K562 (cell line): ENCODE measurements at regions not wholly inside any gene's neighbourhood (a gene's known extent, or its start where the extent isn't known, plus 50 kb on each side); places are given as distances from the start of the nearest gene placed in this dataset.

ENCODE experiments used
- ATAC-seq: fragments of 200-7000 bp; cut with Tn5 transposase; 3 replicates; pipeline ENCODE4 v1.9.1; 2020; ENCODE audit warnings: moderate library complexity
- BruUV-seq: library from RNA; stranded (reverse); fragments of 400-500 nt; replicated peaks from 2 replicates; lab custom pipeline; 2021; lab: Mats Ljungman, UMichigan
- CTCF ChIA-PET: fragments of 300-600 bp; formaldehyde crosslinking; extraction: SDS; loops from one replicate; lab custom pipeline; 2021; ENCODE audit warnings: low intra/inter-chr PET ratio; lab: Yijun Ruan, JAX
- POLR2A ChIA-PET: fragments of 300-600, 350-650 bp; sonication (Branson Sonifier 250); formaldehyde crosslinking; extraction: SDS; loops from one replicate; lab custom pipeline; 2021; ENCODE audit warnings: antibody characterized with exemption, inconsistent platforms; lab: Yijun Ruan, JAX
- DNase-seq, 4 experiments: peaks; one replicate each; pipeline versions ENCODE4 v3.0.0 to v3.0.0-alpha.2; 2011 to 2018; ENCODE audit warnings: low spot score in 3 of 4, mixed read lengths in 3 of 4; ENCODE audit errors: extremely low read depth in 1 of 4
- FAIRE-seq: peaks from 2 replicates; lab custom pipeline; 2011; peaks lifted over from hg19 to GRCh38; lab: Jason Lieb, UNC
- H2AFZ ChIP-seq: 2 replicates; pipeline ENCODE4 v1.6.0; 2011; ENCODE audit warnings: low read depth, low read length, control low read depth, inconsistent platforms
- H3K27ac ChIP-seq: fragments of 200-600 bp; 3 replicates; pipeline ENCODE4 v1.8.0; 2011; ENCODE audit warnings: low read depth, mild to moderate bottlenecking, control low read depth, inconsistent platforms, low read length, moderate library complexity, mixed read lengths; ENCODE audit errors: extremely low read depth
- H3K27me3 ChIP-seq, 2 experiments: fragments of 300-600 bp in 1 of 2; 2 replicates in 1 of 2; 3 replicates in 1 of 2; pipeline versions ENCODE4 v1.6.0 to v1.8.0; 2011; ENCODE audit warnings: inconsistent platforms in 2 of 2, low read length in 2 of 2, mild to moderate bottlenecking in 1 of 2, mixed read lengths in 1 of 2, moderate library complexity in 1 of 2; ENCODE audit not compliant: control insufficient read depth in 2 of 2, insufficient read depth in 2 of 2
- H3K36me3 ChIP-seq: fragments of 300-600 bp; 3 replicates; pipeline ENCODE4 v1.8.0; 2011; ENCODE audit warnings: mild to moderate bottlenecking, low read length, inconsistent platforms; ENCODE audit not compliant: control insufficient read depth, insufficient read depth
- H3K4me1 ChIP-seq, 2 experiments: fragments of 200-600 bp in 1 of 2; replicated peaks in 1 of 2; 2 replicates in 1 of 2; 3 replicates in 1 of 2; pipeline versions ENCODE4 v1.5.1 to v1.8.0; 2011; ENCODE audit warnings: inconsistent platforms in 2 of 2, low read length in 2 of 2, mild to moderate bottlenecking in 1 of 2, mixed read lengths in 1 of 2, moderate library complexity in 1 of 2; ENCODE audit not compliant: control insufficient read depth in 2 of 2, insufficient read depth in 2 of 2
- H3K4me2 ChIP-seq: 2 replicates; pipeline ENCODE4 v1.6.1; 2011; ENCODE audit warnings: low read length, control low read depth, inconsistent platforms, mixed read lengths; ENCODE audit not compliant: insufficient read depth
- H3K4me3 ChIP-seq: fragments of 200-600 bp; sonication (generic), shearing (Covaris generic); 2 replicates; pipeline ENCODE4 v1.5.1; 2016; ENCODE audit warnings: control low read depth, inconsistent platforms
- H3K79me2 ChIP-seq: fragments of 200-600 bp; 3 replicates; pipeline ENCODE4 v1.8.0; 2011; ENCODE audit warnings: low read length, inconsistent platforms; ENCODE audit not compliant: control insufficient read depth, insufficient read depth
- H3K9ac ChIP-seq, 2 experiments: 2 replicates each; pipeline versions ENCODE4 v1.6.0 to v1.6.1; 2011; ENCODE audit warnings: low read depth in 2 of 2, low read length in 2 of 2, control low read depth in 1 of 2, inconsistent platforms in 1 of 2, mild to moderate bottlenecking in 1 of 2, mixed read lengths in 1 of 2; ENCODE audit not compliant: insufficient read depth in 1 of 2
- H3K9me1 ChIP-seq: one replicate; pipeline ENCODE4 v1.6.0; 2011; ENCODE audit warnings: inconsistent platforms, mild to moderate bottlenecking, low read length, moderate library complexity; ENCODE audit not compliant: control insufficient read depth, insufficient read depth
- H3K9me3 ChIP-seq: replicated peaks from 2 replicates; pipeline ENCODE4 v1.5.1; 2011; ENCODE audit warnings: low read depth, low read length, inconsistent platforms; ENCODE audit not compliant: control insufficient read depth, insufficient read depth
- H4K20me1 ChIP-seq: replicated peaks from 2 replicates; pipeline ENCODE4 v1.6.1; 2011; ENCODE audit warnings: low read length, inconsistent platforms, mixed read lengths; ENCODE audit not compliant: control insufficient read depth, insufficient read depth
- ARID2 ChIP-seq: fragments of 450-650 bp; IDR thresholded peaks from 2 replicates; pipeline ENCODE4 v1.6.1; 2017; ENCODE audit warnings: antibody characterized with exemption, mild to moderate bottlenecking
- CCNT2 ChIP-seq: IDR thresholded peaks from 2 replicates; pipeline ENCODE4 v1.6.1; 2011; ENCODE audit warnings: borderline replicate concordance, low read depth, mild to moderate bottlenecking, moderate library complexity, mixed read lengths, low read length; ENCODE audit not compliant: insufficient read length; ENCODE audit errors: extremely low read depth
- FOS ChIP-seq: IDR thresholded peaks from 3 replicates; pipeline ENCODE4 v1.6.1; 2011; ENCODE audit not compliant: insufficient read length; ENCODE audit errors: extremely low read depth
- POLR3G ChIP-seq: IDR thresholded peaks from 2 replicates; pipeline ENCODE4 v1.6.1; 2011; ENCODE audit not compliant: insufficient read length, insufficient replicate concordance; ENCODE audit errors: extremely low read depth
- POU5F1 ChIP-seq: fragments of 150-350 bp; IDR thresholded peaks from 2 replicates; pipeline ENCODE4 v1.6.1; 2014; ENCODE audit warnings: borderline replicate concordance, low read length, low read depth, mild to moderate bottlenecking; ENCODE audit not compliant: partially characterized antibody
- RCOR1 ChIP-seq, 2 experiments: IDR thresholded peaks; 2 replicates each; pipeline ENCODE4 v1.6.1; 2012; ENCODE audit warnings: low read depth in 2 of 2, low read length in 2 of 2, borderline replicate concordance in 1 of 2, improper control_type of control experiment in 1 of 2
- SMARCE1 ChIP-seq: fragments of 450-650 bp; IDR thresholded peaks from 2 replicates; pipeline ENCODE4 v1.7.1; 2016; ENCODE audit warnings: mild to moderate bottlenecking
- WGBS: fragments of 100-300 bp; shearing (Covaris generic); methylation state at CpG from one replicate; pipeline ENCODE4 v1.1.6; 2016; ENCODE audit warnings: low coverage, mixed read lengths; ENCODE audit not compliant: insufficient coverage; ENCODE audit errors: missing lambda C conversion rate; 5-methylcytosine and 5-hydroxymethylcytosine counted together
- in situ Hi-C: fragments of 300-500 bp; cut with MboI; formaldehyde crosslinking; loops from 4 replicates; pipeline ENCODE4 v1.15.0; 2018; ENCODE audit warnings: inconsistent platforms, mixed read lengths
- intact Hi-C: fragments of 100-400 bp; cut with micrococcal nuclease; formaldehyde crosslinking; loops from 2 replicates; pipeline ENCODE4 v1.14.2; 2022
- TF ChIP-seq, protein P1 (sequence below): fragments of 450-650 bp; IDR thresholded peaks from 2 replicates; pipeline ENCODE4 v1.6.1; 2016; ENCODE audit warnings: low read depth
- TF ChIP-seq, protein P2 (sequence below): fragments of 250-450 bp; sonication (Bioruptor Pico); IDR thresholded peaks from 2 replicates; pipeline ENCODE4 v1.4.0; 2020; ENCODE audit warnings: mild to moderate bottlenecking, moderate library complexity
- TF ChIP-seq, protein P3 (sequence below): sonication (generic); formaldehyde crosslinking; IDR thresholded peaks from 2 replicates; pipeline ENCODE4 v1.9.0; 2022; ENCODE audit warnings: mild to moderate bottlenecking, missing genetic modification reagents

DNA sequence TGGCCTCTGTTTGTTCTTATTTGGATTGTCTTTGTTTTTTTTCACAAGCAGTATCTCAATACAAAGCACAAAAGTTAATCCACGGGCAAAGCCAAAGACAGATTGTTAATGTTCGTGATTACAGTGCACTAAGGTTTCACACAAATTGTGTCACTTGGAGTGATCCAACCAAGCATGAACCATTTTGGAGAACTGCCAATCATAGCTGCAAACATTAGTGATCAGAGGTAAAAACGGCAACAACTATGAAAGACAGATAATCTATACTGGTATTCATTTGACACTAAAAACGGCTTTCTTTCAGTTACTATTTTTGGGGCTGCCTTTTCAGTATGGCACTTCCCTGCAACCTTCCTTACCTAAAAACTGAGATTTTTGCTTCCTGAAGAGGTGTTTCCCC lies 213.1 kb upstream of the GULP1 start:
- H2AFZ ChIP-seq: no peak overlapping the region
- WGBS: 3% methylated on average over 4 of the region's 4 CpGs
- in situ Hi-C loops: no loop called here
- no peak overlapping the region for H3K4me2 ChIP-seq
- no TSS peak for BruUV-seq
- no peaks in the 10 kb centered on the region for H3K27me3 ChIP-seq
- H3K36me3 ChIP-seq: no peaks in the 10 kb centered on the region
- H3K9me3 ChIP-seq: no peaks in the 10 kb centered on the region
- no peaks in the 10 kb centered on the region for H3K79me2 ChIP-seq
- no peak overlapping the region for H3K9ac ChIP-seq
- ChIA-PET POLR2A (no interaction called here), CTCF (no interaction called here)
- H3K27ac ChIP-seq: no peak overlapping the region
- H3K9me1 ChIP-seq: no peaks in the 10 kb centered on the region
- ATAC-seq: no peak
- no peak for FAIRE-seq
- no peak for DNase-seq
- no peak overlapping the region for H3K4me3 ChIP-seq
- no peaks in the 10 kb centered on the region for H3K4me1 ChIP-seq
- no peaks in the 10 kb centered on the region for H4K20me1 ChIP-seq
- intact Hi-C loops: no loop called here
- no peak for TF ChIP-seq POU5F1
- TF ChIP-seq, protein P1, sequence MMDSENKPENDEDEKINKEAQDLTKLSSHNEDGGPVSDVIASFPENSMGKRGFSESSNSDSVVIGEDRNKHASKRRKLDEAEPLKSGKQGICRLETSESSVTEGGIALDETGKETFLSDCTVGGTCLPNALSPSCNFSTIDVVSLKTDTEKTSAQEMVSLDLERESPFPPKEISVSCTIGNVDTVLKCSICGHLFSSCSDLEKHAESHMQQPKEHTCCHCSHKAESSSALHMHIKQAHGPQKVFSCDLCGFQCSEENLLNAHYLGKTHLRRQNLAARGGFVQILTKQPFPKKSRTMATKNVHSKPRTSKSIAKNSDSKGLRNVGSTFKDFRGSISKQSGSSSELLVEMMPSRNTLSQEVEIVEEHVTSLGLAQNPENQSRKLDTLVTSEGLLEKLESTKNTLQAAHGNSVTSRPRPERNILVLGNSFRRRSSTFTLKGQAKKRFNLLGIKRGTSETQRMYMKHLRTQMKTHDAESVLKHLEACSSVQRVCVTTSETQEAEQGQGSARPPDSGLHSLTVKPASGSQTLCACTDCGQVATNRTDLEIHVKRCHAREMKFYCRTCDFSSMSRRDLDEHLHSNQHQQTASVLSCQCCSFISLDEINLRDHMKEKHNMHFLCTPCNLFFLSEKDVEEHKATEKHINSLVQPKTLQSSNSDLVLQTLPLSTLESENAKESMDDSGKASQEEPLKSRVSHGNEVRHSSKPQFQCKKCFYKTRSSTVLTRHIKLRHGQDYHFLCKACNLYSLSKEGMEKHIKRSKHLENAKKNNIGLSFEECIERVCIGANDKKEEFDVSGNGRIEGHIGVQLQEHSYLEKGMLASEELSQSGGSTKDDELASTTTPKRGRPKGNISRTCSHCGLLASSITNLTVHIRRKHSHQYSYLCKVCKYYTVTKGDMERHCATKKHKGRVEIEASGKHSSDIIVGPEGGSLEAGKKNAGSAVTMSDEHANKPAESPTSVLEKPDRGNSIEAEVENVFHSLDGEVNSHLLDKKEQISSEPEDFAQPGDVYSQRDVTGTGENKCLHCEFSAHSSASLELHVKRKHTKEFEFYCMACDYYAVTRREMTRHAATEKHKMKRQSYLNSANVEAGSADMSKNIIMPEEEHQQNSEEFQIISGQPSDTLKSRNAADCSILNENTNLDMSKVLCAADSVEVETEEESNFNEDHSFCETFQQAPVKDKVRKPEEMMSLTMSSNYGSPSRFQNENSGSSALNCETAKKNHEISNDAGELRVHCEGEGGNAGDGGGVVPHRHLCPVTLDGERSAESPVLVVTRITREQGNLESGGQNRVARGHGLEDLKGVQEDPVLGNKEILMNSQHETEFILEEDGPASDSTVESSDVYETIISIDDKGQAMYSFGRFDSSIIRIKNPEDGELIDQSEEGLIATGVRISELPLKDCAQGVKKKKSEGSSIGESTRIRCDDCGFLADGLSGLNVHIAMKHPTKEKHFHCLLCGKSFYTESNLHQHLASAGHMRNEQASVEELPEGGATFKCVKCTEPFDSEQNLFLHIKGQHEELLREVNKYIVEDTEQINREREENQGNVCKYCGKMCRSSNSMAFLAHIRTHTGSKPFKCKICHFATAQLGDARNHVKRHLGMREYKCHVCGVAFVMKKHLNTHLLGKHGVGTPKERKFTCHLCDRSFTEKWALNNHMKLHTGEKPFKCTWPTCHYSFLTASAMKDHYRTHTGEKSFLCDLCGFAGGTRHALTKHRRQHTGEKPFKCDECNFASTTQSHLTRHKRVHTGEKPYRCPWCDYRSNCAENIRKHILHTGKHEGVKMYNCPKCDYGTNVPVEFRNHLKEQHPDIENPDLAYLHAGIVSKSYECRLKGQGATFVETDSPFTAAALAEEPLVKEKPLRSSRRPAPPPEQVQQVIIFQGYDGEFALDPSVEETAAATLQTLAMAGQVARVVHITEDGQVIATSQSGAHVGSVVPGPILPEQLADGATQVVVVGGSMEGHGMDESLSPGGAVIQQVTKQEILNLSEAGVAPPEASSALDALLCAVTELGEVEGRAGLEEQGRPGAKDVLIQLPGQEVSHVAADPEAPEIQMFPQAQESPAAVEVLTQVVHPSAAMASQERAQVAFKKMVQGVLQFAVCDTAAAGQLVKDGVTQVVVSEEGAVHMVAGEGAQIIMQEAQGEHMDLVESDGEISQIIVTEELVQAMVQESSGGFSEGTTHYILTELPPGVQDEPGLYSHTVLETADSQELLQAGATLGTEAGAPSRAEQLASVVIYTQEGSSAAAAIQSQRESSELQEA: no peak
- TF ChIP-seq RCOR1 (IDR thresholded peaks at IDR 0.05; ENCODE audit: borderline replicate concordance in 1 of 2, low read depth in 2 of 2, low read length in 2 of 2): no peak
- TF ChIP-seq FOS: no peak
- no peak for TF ChIP-seq SMARCE1
- TF ChIP-seq, protein P2, sequence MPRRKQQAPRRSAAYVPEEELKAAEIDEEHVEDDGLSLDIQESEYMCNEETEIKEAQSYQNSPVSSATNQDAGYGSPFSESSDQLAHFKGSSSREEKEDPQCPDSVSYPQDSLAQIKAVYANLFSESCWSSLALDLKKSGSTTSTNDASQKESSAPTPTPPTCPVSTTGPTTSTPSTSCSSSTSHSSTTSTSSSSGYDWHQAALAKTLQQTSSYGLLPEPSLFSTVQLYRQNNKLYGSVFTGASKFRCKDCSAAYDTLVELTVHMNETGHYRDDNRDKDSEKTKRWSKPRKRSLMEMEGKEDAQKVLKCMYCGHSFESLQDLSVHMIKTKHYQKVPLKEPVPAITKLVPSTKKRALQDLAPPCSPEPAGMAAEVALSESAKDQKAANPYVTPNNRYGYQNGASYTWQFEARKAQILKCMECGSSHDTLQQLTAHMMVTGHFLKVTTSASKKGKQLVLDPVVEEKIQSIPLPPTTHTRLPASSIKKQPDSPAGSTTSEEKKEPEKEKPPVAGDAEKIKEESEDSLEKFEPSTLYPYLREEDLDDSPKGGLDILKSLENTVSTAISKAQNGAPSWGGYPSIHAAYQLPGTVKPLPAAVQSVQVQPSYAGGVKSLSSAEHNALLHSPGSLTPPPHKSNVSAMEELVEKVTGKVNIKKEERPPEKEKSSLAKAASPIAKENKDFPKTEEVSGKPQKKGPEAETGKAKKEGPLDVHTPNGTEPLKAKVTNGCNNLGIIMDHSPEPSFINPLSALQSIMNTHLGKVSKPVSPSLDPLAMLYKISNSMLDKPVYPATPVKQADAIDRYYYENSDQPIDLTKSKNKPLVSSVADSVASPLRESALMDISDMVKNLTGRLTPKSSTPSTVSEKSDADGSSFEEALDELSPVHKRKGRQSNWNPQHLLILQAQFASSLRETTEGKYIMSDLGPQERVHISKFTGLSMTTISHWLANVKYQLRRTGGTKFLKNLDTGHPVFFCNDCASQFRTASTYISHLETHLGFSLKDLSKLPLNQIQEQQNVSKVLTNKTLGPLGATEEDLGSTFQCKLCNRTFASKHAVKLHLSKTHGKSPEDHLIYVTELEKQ (CRISPR knock-in tag): no peak
- TF ChIP-seq, protein P3, sequence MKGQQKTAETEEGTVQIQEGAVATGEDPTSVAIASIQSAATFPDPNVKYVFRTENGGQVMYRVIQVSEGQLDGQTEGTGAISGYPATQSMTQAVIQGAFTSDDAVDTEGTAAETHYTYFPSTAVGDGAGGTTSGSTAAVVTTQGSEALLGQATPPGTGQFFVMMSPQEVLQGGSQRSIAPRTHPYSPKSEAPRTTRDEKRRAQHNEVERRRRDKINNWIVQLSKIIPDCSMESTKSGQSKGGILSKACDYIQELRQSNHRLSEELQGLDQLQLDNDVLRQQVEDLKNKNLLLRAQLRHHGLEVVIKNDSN: no peak
- TF ChIP-seq ARID2: no peak
- TF ChIP-seq CCNT2: no peak
- no peak for TF ChIP-seq POLR3G
